A673 (cell line): ENCODE measurements at regions not wholly inside any gene's neighbourhood (a gene's known extent, or its start where the extent isn't known, plus 50 kb on each side); places are given as distances from the start of the nearest gene placed in this dataset.
"Not testable (repeated sequence)": the region's sequence is repeated elsewhere in the genome, so short reads cannot be mapped to it uniquely, and the experiment has no call there.

Source experiments
- CTCF ChIP-seq: fragments of 300-800, 200-600 bp; sonication (generic); conservative IDR thresholded peaks from 2 replicates; pipeline ENCODE4 v1.5.1; 2017; ENCODE audit warnings: low read depth, mild to moderate bottlenecking, antibody characterized with exemption, low read length, moderate library complexity, mixed read lengths
- EZH2 ChIP-seq: fragments of 200-600 bp; sonication (generic); IDR thresholded peaks from 2 replicates; pipeline ENCODE4 v1.6.1; 2017; ENCODE audit warnings: borderline replicate concordance, low read depth, mild to moderate bottlenecking, mixed read lengths, antibody characterized with exemption, low read length; ENCODE audit not compliant: poor library complexity, severe bottlenecking

GRCh38 chr3:147231980-147232379 lies 174.4 kb downstream of the ZIC4 start:
- not testable (repeated sequence) for TF ChIP-seq CTCF, EZH2
